Right lobe of liver (tissue), 6 donors: ENCODE measurements at regions not wholly inside any gene's neighbourhood (a gene's known extent, or its start where the extent isn't known, plus 50 kb on each side); places are given as distances from the start of the nearest gene placed in this dataset.

ENCODE experiments used
- ATAC-seq, 4 donors: fragments of 200-7000 bp; cut with Tn5 transposase; one replicate each; pipeline ENCODE4 v1.9.1; 2020; ENCODE audit warnings: mild to moderate bottlenecking in 4 of 4, moderate library complexity in 4 of 4
- DNase-seq, 3 donors: peaks; one replicate each; pipeline ENCODE4 v3.0.0-alpha.2; 2020
- H3K27ac ChIP-seq, 3 donors: fragments of 200-600 bp; one replicate each; pipeline ENCODE4 v1.8.0; 2022
- H3K27me3 ChIP-seq, 2 donors: fragments of 200-600 bp; one replicate each; pipeline ENCODE4 v1.8.0; 2022
- H3K36me3 ChIP-seq, 4 donors: fragments of 200-600 bp; sonication (generic) in 1 of 4; one replicate each; pipeline versions ENCODE4 v1.5.1 to v1.8.0; 2017 to 2022; ENCODE audit warnings: control low read depth in 1 of 4
- H3K4me1 ChIP-seq, 4 donors: fragments of 200-600 bp; sonication (generic) in 1 of 4; one replicate each; pipeline versions ENCODE4 v1.5.1 to v1.8.0; 2017 to 2022; ENCODE audit warnings: control low read depth in 1 of 4
- H3K4me3 ChIP-seq, 3 donors: fragments of 200-600 bp; one replicate each; pipeline ENCODE4 v1.8.0; 2022
- H3K9me3 ChIP-seq, 4 donors: fragments of 200-600 bp; sonication (generic) in 1 of 4; one replicate each; pipeline versions ENCODE4 v1.5.1 to v1.8.0; 2017 to 2022; ENCODE audit warnings: control low read depth in 1 of 4
- POLR2A ChIP-seq: fragments of 450-650 bp; IDR thresholded peaks from one replicate; pipeline ENCODE4 v1.6.1; 2017; ENCODE audit warnings: antibody characterized with exemption, mild to moderate bottlenecking
- WGBS: methylation state at CpG from one replicate; pipeline ENCODE4 v1.1.6; 2018; ENCODE audit warnings: low coverage, low lambda C conversion rate; ENCODE audit not compliant: insufficient coverage; ENCODE audit errors: missing lambda C conversion rate; 5-methylcytosine and 5-hydroxymethylcytosine counted together
- intact Hi-C, 2 donors: fragments of 100-400 bp; cut with DNase I; formaldehyde crosslinking; loops; one replicate each; pipeline versions ENCODE4 v1.11.2 to v1.14.1; 2022
- TF ChIP-seq, protein P1 (sequence below), 4 donors: fragments of 200-600 bp in 3 of 4; fragments of 450-650 bp in 1 of 4; IDR thresholded peaks; one replicate each; pipeline versions ENCODE4 v1.5.1 to v1.8.0; 2016 to 2022; ENCODE audit warnings: antibody characterized with exemption in 4 of 4, mild to moderate bottlenecking in 2 of 4
- donor health status: DM: no; HTN: yes; CAD: no.
- donor health status: DM: no; HTN: no; CAD: no.
- donor health status: DM: no; HTN: no; CAD: no.
- donor health status: DM: no; HTN: yes; CAD: no.
- donor health status: DM: no; HTN: yes; CAD: no.

DNA sequence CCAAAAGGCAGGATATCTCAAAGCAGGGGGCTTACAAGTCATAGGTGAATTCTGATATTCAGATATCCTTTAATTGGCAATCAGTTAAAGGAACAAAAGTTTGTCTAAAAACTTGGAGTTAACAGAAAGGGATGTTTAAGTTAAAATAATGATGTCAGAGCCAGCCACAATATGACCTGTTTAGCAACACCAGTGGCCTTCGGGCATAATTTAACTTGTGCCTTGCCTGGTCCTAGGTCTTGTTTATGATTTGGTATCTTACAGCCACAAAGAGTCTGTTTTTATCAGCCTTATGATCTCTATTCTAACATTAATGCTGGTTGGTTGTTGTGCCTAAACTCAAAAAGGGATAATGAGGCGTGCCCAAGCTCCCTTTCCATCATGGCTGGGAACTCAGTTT, 252.9 kb downstream of the RNF152 start:
- intact Hi-C loops, result loop anchor here in 1 of 2 donors (10.0 kb wide), 2 partner anchors 95 to 255 kb away; partner anchors contain the start of gene RNF152
- Histone ChIP-seq H3K4me3 (no peak overlapping the region), H3K36me3 (no peaks in the 10 kb centered on the region), H3K9me3 (no peaks in the 10 kb centered on the region), H3K4me1 (peaks cover 0 to 52% (median 16%) of the 10 kb centered on the region in 4 donors), H3K27ac (no peak overlapping the region), H3K27me3 (no peaks in the 10 kb centered on the region)
- 83% methylated on average over 2 of the region's 2 CpGs for WGBS
- no peak for TF ChIP-seq POLR2A
- TF ChIP-seq, protein P1, sequence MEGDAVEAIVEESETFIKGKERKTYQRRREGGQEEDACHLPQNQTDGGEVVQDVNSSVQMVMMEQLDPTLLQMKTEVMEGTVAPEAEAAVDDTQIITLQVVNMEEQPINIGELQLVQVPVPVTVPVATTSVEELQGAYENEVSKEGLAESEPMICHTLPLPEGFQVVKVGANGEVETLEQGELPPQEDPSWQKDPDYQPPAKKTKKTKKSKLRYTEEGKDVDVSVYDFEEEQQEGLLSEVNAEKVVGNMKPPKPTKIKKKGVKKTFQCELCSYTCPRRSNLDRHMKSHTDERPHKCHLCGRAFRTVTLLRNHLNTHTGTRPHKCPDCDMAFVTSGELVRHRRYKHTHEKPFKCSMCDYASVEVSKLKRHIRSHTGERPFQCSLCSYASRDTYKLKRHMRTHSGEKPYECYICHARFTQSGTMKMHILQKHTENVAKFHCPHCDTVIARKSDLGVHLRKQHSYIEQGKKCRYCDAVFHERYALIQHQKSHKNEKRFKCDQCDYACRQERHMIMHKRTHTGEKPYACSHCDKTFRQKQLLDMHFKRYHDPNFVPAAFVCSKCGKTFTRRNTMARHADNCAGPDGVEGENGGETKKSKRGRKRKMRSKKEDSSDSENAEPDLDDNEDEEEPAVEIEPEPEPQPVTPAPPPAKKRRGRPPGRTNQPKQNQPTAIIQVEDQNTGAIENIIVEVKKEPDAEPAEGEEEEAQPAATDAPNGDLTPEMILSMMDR (IDR thresholded peaks at IDR 0.05), result no peak
- ATAC-seq (no peak), DNase-seq (no peak)

DNA sequence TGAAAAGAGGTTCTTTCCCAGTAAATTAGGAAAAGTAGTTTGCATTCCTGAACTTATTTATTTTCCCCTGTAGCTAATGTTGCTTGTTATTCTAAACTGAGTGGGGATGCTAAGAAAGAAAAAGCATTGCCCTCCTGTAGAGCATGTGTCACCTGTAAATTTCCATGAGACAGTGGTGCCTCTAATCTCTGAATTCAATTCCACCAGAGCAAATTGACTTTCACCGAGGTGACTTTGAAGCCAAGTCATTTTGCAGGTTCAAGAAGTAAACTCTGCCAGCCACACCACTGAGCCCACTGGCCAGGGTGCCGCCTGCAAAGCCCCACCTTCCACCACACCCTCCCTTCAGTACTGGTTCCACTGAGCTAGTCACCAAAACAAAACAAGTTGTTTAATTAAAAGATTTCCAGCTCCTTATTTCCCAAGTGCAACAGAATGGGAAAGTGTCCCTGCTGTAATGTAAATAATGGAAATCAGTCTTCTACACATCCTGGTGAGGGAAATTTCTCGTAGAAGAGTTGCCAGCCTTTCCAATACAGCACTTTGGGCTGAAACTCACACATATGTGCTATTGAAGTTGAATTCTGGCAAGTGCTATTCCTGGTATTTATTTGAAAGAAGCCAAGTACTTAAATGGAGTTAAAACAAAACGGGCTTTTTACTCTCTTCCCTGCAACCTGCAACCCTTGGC, 254.8 kb downstream of the RNF152 start:
- ATAC-seq (peak in 3 of 4 donors; percentile 3 to 35 (median 15)), DNase-seq (peak in 1 of 3 donors; percentile 59)
- Histone ChIP-seq H3K4me1 (peaks cover 0 to 52% (median 16%) of the 10 kb centered on the region in 4 donors), H3K27ac (peak overlapping the region in 2 of 3 donors; percentile 86 to 88), H3K9me3 (no peaks in the 10 kb centered on the region), H3K27me3 (no peaks in the 10 kb centered on the region), H3K4me3 (no peak overlapping the region), H3K36me3 (no peaks in the 10 kb centered on the region)
- WGBS, result 11% methylated on average over 4 of the region's 4 CpGs
- intact Hi-C loops, result loop anchor here in 1 of 2 donors (10.0 kb wide), 1 partner anchor 257 kb away; the partner anchor contains the start of gene RNF152
- TF ChIP-seq, protein P1 (IDR thresholded peaks at IDR 0.05), result no peak
- no peak for TF ChIP-seq POLR2A

DNA sequence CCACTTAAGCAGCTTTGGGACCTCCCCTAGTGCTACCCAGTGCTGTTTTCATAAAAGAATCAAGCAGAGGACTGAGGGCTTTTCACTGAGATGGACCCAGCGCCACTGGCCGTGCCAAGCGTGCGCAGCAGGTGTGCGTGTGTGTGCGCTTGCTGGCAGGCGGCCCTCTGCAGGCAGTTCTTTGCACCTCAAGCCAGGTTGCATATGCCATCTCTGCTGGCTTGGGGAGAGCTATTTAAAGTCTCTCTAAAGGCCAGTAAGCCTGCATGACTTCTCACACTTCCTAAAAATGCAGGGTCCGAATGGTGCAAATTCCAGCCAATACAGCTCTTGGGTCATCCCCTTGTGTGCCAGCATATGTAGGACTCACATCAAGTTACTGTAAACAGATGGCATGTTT, 255.5 kb downstream of the RNF152 start:
- ATAC-seq (peak; percentile 81 to 88 (median 84)), DNase-seq (peak; percentile 62 to 88 (median 87))
- H3K27ac ChIP-seq, result peak overlapping the region in 2 of 3 donors; percentile 86 to 88
- intact Hi-C loops, result loop anchor here in 1 of 2 donors (10.0 kb wide), 1 partner anchor 257 kb away; the partner anchor contains the start of gene RNF152
- peak; percentile 34 for TF ChIP-seq POLR2A
- TF ChIP-seq, protein P1 (IDR thresholded peaks at IDR 0.05), result peak; percentile 9 to 29 (median 20)
- H3K36me3 ChIP-seq, result no peaks in the 10 kb centered on the region
- peaks cover 0 to 52% (median 16%) of the 10 kb centered on the region in 4 donors for H3K4me1 ChIP-seq
- WGBS, result 39% methylated on average over 7 of the region's 8 CpGs
- H3K27me3 ChIP-seq, result no peaks in the 10 kb centered on the region
- H3K4me3 ChIP-seq, result no peak overlapping the region
- no peaks in the 10 kb centered on the region for H3K9me3 ChIP-seq

DNA sequence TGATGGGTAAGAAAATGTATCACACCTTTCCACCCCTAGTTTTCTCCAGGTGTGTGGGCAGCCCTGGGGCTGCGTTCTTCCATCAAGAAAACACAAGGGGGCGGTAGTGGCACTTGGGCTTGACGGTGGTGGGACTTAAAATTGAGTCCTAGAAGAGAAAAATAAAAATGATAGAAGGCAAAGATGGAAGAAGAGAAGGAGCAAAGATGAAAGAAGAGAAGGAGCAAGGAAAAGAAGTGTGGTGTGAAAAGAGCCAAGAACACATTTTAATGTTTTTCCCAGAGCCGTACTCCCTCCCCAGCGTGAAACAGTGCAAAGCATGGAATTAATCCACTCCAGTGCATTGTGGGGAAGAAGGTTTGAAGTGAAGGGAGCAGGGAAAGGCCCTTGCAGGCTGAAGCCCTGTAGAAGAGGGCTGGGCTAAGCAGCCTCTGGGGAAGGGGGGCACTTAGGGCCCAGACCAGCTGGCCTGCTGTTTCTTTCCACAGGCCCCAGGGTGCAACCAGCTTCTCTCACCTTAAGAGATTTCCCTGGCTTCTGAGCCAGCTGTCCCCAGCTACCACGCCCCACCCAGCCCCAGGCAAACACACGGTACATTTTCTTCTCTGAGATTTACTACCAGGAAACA, 256.8 kb downstream of the RNF152 start:
- Histone ChIP-seq H3K27me3 (no peaks in the 10 kb centered on the region), H3K27ac (peak overlapping the region; percentile 53 to 88 (median 86)), H3K36me3 (no peaks in the 10 kb centered on the region), H3K4me3 (no peak overlapping the region), H3K9me3 (no peaks in the 10 kb centered on the region), H3K4me1 (peaks cover 0 to 40% (median 16%) of the 10 kb centered on the region in 4 donors)
- peak; percentile 68 to 84 (median 78) for ATAC-seq
- DNase-seq, result peak; percentile 34 to 69 (median 68)
- TF ChIP-seq, protein P1 (IDR thresholded peaks at IDR 0.05), result peak; percentile 78 to 90 (median 86)
- peak; percentile 3 for TF ChIP-seq POLR2A
- WGBS, result 14% methylated on average over 7 of the region's 7 CpGs
- intact Hi-C loops, result loop anchor here in 1 of 2 donors (10.0 kb wide), 1 partner anchor 259 kb away; the partner anchor contains the start of gene RNF152
